GM20000 (cell line): ENCODE measurements at regions not wholly inside any gene's neighbourhood (a gene's known extent, or its start where the extent isn't known, plus 50 kb on each side); places are given as distances from the start of the nearest gene placed in this dataset.

Experiments used
- DNase-seq: peaks from one replicate; pipeline ENCODE4 v3.0.0; 2012; ENCODE audit warnings: low spot score
- CTCF ChIP-seq: IDR thresholded peaks from 2 replicates; pipeline ENCODE4 v1.5.1; 2012; ENCODE audit warnings: mild to moderate bottlenecking, control low read depth; ENCODE audit errors: extremely low read depth, missing control alignments

- TF ChIP-seq CTCF, result no peak
- DNase-seq, result no peak
Measured at GRCh38 chr21:20554785-20555184, 443.4 kb upstream of the NCAM2 start.

GRCh38 chr21:20570824-20571232, 427.4 kb upstream of the NCAM2 start:
- DNase-seq, result no peak
- TF ChIP-seq CTCF, result no peak

GRCh38 chr21:20572582-20572981, 425.6 kb upstream of the NCAM2 start:
- TF ChIP-seq CTCF, result no peak
- no peak for DNase-seq

GRCh38 chr21:20581361-20581760, 416.8 kb upstream of the NCAM2 start:
- no peak for TF ChIP-seq CTCF
- no peak for DNase-seq

GRCh38 chr21:20591284-20591683, 406.9 kb upstream of the NCAM2 start:
- TF ChIP-seq CTCF, result no peak
- no peak for DNase-seq

- no peak for TF ChIP-seq CTCF
- no peak for DNase-seq
Measured at GRCh38 chr21:20592463-20592862, 405.7 kb upstream of the NCAM2 start.

GRCh38 chr21:20603236-20603635, 395.0 kb upstream of the NCAM2 start:
- no peak for TF ChIP-seq CTCF
- DNase-seq, result no peak

GRCh38 chr21:20611008-20611407, 387.2 kb upstream of the NCAM2 start:
- no peak for DNase-seq
- no peak for TF ChIP-seq CTCF
